SU-DHL-6 (cell line): ENCODE measurements at regions not wholly inside any gene's neighbourhood (a gene's known extent, or its start where the extent isn't known, plus 50 kb on each side); places are given as distances from the start of the nearest gene placed in this dataset.

Experiments used
- CTCF ChIP-seq: fragments of 200-600 bp; sonication (generic); IDR thresholded peaks from one replicate; pipeline ENCODE4 v1.5.1; 2017; ENCODE audit warnings: antibody characterized with exemption, mild to moderate bottlenecking, low read length, moderate library complexity; ENCODE audit not compliant: insufficient read depth, poor library complexity, severe bottlenecking
- EZH2phosphoT487 ChIP-seq: fragments of 200-600 bp; sonication (generic), shearing (Covaris generic); conservative IDR thresholded peaks from 2 replicates; pipeline ENCODE4 v1.6.1; 2018; ENCODE audit warnings: mild to moderate bottlenecking, antibody characterized with exemption, low read length, moderate library complexity, mixed read lengths

- TF ChIP-seq CTCF = no peak
- TF ChIP-seq EZH2phosphoT487 = no peak
Measured at GRCh38 chr3:87044409-87044808, 53.5 kb upstream of the VGLL3 start.
